Urinary bladder (tissue), 3 donors: ENCODE measurements at regions not wholly inside any gene's neighbourhood (a gene's known extent, or its start where the extent isn't known, plus 50 kb on each side); places are given as distances from the start of the nearest gene placed in this dataset.
A peak's percentile ranks its signal among the peaks of the same experiment; 100 is the strongest.

Experiments
- DNase-seq: peaks from one replicate; pipeline ENCODE4 v3.0.0-alpha.2; 2015; ENCODE audit errors: extremely low spot score
- H3K27ac ChIP-seq: one replicate; pipeline ENCODE4 v1.5.1; 2013; ENCODE audit warnings: low read depth, mild to moderate bottlenecking, moderate library complexity
- H3K36me3 ChIP-seq: one replicate; pipeline ENCODE4 v1.6.1; 2013; ENCODE audit warnings: mild to moderate bottlenecking, moderate library complexity; ENCODE audit not compliant: insufficient read depth
- H3K4me1 ChIP-seq: one replicate; pipeline ENCODE4 v1.6.1; 2013; ENCODE audit warnings: mild to moderate bottlenecking, moderate library complexity; ENCODE audit not compliant: insufficient read depth
- H3K4me3 ChIP-seq: one replicate; pipeline ENCODE4 v1.5.1; 2013; ENCODE audit warnings: low read depth, low read length
- WGBS: extraction: QIAGEN DNeasy Blood & Tissue Kit; methylation state at CpG from one replicate; pipeline ENCODE4 v1.1.7; 2013; 5-methylcytosine and 5-hydroxymethylcytosine counted together
- donor health status: healthy with polysubstance abuse.
- donor health status: healthy.

DNA sequence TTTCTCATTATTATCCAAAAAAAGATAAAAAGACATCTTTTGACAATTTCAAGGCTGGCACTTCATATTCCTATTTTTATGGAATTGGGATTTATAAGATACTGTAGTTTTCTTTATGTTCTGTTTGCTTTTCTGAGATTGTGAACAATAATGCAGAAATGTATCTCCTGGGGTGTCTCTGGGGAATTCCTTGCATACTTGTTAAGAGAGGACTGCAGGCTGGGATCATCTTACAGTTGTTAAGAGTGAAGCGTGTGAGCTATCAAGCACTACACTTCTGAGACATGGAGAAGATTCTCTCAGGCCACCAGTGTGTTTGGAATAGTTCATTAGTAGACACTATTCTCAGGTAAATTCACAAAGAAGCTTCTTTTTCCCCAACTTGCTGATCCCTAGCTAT lies 963.3 kb upstream of the GJE1 start:
- no peak for DNase-seq
- no peak overlapping the region for H3K4me3 ChIP-seq
- H3K4me1 ChIP-seq = peaks cover 1% of the 10 kb centered on the region
- 85% methylated on average over 1 of the region's 1 CpG for WGBS
- no peak overlapping the region for H3K27ac ChIP-seq
- no peaks in the 10 kb centered on the region for H3K36me3 ChIP-seq

DNA sequence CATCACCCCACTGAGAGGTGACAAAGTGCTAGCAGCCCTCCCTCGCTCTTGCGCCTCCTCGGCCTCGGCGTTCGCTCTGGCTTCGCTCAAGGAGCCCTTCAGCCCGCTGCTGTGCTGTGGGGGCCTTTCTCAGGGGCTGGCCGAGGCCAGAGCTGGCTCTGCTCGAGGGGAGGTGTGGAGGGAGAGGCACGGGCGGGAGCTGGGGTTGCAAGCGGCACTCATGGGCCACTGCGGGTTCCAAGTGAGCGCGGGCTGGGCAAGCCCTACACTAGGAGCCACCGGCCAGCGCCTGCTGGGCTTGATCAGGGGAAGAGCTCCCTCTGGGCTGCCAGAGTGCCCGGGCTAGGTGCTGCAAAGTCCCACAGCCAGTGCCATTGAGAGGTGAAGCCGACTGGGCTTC lies 964.8 kb upstream of the GJE1 start:
- Histone ChIP-seq H3K4me1 (peaks cover 1% of the 10 kb centered on the region), H3K27ac (no peak overlapping the region), H3K36me3 (no peaks in the 10 kb centered on the region), H3K4me3 (no peak overlapping the region)
- DNase-seq = no peak
- WGBS = 98% methylated on average over 20 of the region's 20 CpGs

DNA sequence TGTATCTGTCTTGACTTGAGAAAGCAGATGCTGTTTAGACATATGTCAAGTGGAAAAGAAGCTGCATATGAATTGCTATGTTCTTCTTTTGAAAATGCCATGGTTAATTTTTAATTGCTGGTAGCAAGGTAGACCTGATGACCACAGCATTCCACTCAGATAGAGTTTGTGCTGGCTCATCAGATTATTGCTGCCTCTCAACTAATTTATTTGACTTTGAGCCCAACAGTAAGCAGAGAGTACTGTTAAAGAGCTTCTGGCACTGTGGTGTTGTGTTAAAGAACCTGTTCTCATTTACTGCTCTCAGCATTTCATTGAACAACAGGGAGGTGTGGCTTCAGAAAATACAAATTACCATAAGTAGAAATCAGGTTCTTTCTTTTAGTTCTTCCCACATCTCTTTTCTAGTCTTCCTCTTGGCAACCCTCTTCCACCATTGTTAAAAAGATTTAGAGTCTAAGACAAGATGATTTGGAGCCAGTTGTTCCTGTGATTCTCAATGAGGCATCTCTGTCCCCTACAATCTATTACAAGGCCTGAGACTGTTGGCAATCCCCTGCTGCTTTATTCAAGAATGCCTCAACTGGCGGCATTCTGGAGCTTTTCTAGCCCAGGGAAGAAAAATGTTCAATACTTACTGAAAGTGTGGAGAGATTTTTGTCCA lies 967.6 kb upstream of the GJE1 start:
- no peaks in the 10 kb centered on the region for H3K36me3 ChIP-seq
- 77% methylated on average over 1 of the region's 1 CpG for WGBS
- no peak for DNase-seq
- H3K27ac ChIP-seq = no peak overlapping the region
- H3K4me3 ChIP-seq = no peak overlapping the region
- peaks cover 1% of the 10 kb centered on the region for H3K4me1 ChIP-seq

DNA sequence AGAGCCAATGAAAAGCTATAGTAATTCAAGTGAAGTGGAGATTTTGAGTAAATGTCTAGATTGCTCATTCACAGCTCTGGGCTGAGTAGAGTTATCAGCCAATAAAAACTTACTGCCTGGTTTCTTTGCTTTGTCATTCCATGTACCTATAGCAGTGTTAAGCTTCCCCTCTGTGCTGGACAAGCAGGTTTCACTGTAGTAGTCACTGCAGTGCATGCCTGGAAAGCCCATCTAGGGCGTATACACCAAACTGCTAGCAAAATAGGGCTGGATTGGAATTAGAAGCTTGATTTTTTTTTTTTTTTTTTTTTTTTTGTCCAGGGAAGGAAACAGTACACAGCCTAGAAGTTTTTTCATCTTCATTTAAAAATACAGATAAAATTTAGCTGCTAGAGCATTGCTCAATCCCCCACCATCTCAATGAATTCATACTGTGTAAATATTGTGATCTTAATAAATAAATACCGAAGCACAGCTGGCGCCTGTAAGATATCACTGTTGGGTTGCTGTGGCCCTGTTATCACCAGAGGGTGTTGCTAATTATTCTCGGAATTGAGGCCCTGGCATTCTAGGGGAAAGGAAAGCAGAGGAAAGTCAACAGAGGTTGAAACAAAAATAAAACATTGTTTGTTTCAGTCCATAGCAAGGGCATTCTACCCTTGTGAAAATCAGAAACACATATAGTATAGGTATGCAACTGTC lies 968.5 kb upstream of the GJE1 start:
- H3K4me3 ChIP-seq = no peak overlapping the region
- H3K27ac ChIP-seq = no peak overlapping the region
- 37% methylated on average over 4 of the region's 4 CpGs for WGBS
- H3K36me3 ChIP-seq = no peaks in the 10 kb centered on the region
- DNase-seq = peak; percentile 15
- H3K4me1 ChIP-seq = peaks cover 1% of the 10 kb centered on the region

DNA sequence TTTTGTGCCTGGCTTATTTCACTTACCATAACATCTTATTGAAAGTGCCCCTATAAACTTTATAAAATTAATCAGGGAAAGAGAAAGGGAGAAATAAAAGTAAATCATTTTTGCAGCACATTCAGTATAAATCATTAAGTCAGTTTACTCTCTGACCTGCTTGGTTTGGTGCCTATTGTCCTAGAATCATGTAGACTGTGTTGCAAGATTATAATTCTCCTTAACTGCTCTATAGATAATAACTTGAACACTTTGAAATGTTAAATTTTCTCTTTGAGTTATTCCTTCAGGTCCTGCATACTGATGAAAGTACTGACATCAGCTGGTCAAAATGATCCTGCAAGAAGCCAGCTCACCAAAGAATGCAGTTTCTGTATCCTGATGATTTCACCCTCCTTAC lies 969.6 kb upstream of the GJE1 start:
- no peaks in the 10 kb centered on the region for H3K36me3 ChIP-seq
- no peak for DNase-seq
- peaks cover 1% of the 10 kb centered on the region for H3K4me1 ChIP-seq
- H3K27ac ChIP-seq = no peak overlapping the region
- no peak overlapping the region for H3K4me3 ChIP-seq

DNA sequence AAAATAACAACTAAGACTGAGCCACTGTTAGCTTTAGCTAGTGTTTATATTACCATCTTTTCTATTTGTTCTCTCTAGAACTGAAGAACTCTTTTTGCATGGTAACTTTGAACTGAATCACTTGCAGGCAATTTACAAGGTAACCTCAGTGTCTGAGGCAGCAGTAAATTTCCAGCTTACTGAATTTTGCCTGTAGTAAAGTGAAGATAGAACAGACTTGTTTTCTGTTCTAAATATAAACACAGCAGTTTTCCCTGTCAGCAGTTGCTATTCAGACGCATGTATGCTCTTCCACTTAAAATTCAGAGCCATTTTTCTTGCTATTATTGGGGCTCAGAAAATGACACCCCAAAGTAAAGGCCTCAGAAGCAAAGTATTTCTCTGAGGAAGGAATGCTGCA lies 974.0 kb upstream of the GJE1 start:
- H3K27ac ChIP-seq = no peak overlapping the region
- no peaks in the 10 kb centered on the region for H3K4me1 ChIP-seq
- WGBS = 28% methylated on average over 1 of the region's 1 CpG
- H3K36me3 ChIP-seq = no peaks in the 10 kb centered on the region
- no peak for DNase-seq
- no peak overlapping the region for H3K4me3 ChIP-seq

DNA sequence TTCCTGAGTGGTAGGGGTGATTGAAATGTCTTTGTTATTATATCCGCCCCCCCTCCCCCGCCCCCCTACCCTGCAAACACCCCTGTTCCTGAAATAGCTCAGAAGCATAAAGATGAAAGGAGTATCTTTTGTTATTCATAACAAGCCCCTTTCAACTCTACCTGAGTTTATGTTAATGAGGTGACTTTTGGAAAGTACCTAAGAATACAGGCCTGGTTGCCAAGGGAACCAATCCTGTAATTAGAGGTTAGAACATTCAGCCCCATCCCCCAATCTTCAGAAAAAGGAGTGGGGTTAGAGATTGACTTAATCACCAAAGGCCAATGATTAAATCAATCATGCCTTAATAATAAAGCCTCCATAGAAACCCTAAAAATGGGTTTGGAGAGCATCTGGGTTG lies 979.2 kb upstream of the GJE1 start:
- Histone ChIP-seq H3K4me3 (no peak overlapping the region), H3K4me1 (no peaks in the 10 kb centered on the region), H3K36me3 (no peaks in the 10 kb centered on the region), H3K27ac (no peak overlapping the region)
- 79% methylated on average over 2 of the region's 2 CpGs for WGBS
- no peak for DNase-seq

DNA sequence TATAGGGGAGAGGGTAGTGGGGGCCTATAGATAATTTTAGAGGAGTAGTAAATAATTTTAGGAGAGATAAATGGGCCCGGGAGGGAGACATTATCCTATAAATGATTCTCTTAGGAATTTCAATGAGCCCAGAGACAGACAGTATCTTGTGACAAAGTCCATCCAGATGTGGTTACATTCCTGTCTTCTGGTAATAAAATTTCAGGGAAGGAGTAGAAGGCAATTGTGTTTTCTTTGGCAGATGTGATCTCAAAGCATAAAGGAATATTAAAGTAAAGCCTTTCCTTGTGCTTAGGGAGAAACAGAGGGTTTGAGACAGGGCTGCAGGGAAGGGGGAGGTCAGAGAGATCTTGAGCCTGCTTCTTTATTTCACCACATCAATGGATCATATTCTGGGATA lies 979.8 kb upstream of the GJE1 start:
- no peak overlapping the region for H3K27ac ChIP-seq
- WGBS = 20% methylated on average over 1 of the region's 1 CpG
- no peak overlapping the region for H3K4me3 ChIP-seq
- H3K4me1 ChIP-seq = no peaks in the 10 kb centered on the region
- DNase-seq = peak; percentile 4
- no peaks in the 10 kb centered on the region for H3K36me3 ChIP-seq

DNA sequence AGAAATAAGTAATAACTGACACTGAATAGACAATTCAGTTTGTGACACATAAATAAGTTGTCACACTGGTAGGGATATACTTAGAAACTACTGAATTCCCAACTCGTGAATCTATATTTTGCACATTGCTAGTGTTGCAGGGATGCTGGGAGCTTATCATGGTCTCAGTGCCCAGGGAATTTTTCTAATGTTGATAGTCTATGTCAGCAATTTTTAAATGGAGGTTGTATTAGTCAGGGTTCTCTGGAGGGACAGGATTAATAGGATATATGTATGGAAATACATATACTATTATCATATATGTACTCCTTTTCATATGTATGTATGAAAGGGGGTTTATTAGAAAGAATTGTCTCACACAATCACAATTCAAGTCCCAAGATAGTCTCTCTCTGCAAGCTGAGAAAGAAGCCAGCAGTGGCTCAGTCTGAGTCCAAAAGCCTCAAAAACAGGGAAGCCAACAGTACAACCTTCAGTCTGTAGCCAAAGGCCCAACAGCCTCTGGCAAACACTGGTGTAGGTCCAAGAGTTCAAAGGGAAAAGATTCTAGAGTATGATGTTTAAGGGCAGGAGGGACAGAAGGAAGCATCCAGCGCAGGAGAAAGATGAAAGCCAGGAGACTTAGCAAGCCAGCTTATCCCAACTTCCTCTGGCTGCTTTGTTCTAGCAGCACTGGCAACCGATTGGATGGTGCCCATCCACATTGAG lies 980.9 kb upstream of the GJE1 start:
- Histone ChIP-seq H3K4me3 (no peak overlapping the region), H3K36me3 (no peaks in the 10 kb centered on the region), H3K27ac (no peak overlapping the region), H3K4me1 (no peaks in the 10 kb centered on the region)
- 77% methylated on average over 3 of the region's 3 CpGs for WGBS
- DNase-seq = no peak

DNA sequence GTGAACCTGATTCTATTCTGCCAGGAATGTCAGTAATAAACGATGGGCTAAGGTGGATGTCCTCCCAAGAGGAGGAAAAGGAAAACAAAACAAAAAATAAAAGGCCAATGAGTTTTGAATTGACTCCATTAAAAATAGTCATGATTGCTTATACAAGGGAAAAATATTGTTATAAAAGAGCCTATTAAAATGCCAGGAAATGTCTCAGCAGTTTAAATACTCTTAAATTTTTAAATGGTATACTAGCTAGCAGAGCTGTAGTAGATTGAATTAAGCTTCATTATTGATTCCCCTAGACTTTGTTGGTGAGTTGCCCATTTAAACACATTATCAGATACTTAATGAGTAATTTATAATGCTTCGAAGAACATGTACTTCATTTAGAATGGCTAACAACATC lies 990.9 kb upstream of the GJE1 start:
- 45% methylated on average over 2 of the region's 2 CpGs for WGBS
- no peak for DNase-seq
- no peak overlapping the region for H3K27ac ChIP-seq
- H3K4me1 ChIP-seq = no peaks in the 10 kb centered on the region
- no peaks in the 10 kb centered on the region for H3K36me3 ChIP-seq
- H3K4me3 ChIP-seq = no peak overlapping the region

DNA sequence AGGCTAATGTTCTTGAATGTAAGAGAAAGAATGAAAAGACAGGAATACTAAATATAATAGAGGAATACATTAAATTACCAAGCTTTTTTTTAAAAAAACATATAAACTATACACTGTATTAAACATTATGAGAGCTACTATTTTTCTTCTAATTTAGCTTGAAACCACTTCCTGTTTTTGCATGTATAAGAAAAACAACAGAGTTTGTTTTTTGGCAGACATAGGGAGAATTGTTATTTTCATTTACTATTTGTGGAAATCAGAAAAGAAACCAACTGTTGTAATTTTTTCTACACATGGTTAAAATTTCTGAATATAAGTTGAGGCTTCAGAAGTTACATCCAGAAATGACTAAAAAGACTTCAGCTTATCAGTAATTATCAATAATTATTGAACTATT lies 991.8 kb upstream of the GJE1 start:
- Histone ChIP-seq H3K4me1 (no peaks in the 10 kb centered on the region), H3K27ac (no peak overlapping the region)
- DNase-seq = no peak

DNA sequence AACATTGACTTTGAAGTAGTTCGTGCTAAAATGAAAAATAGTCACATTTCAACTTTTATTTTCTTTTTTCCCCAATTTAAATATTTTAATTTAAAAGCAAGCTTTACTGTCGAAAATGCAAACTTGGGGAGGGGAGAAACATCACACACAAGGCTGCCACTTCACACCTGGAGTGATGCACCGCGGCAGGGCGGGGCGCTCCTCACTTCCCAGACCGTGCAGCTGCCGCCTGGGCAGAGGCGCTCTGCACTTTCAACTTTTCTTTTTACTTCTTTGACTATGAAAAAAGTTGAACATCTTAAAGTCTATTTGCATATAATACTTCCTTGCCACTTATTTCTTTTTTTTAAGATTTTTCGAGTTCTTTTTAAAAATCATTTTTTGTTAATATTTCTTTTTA lies 993.3 kb upstream of the GJE1 start:
- DNase-seq = no peak
- Histone ChIP-seq H3K36me3 (no peaks in the 10 kb centered on the region), H3K27ac (no peak overlapping the region), H3K4me3 (no peak overlapping the region), H3K4me1 (no peaks in the 10 kb centered on the region)
- WGBS = 96% methylated on average over 10 of the region's 10 CpGs

More for the DNA sequence above, 991.8 kb upstream of the GJE1 start:
- no peaks in the 10 kb centered on the region for H3K36me3 ChIP-seq
- no peak overlapping the region for H3K4me3 ChIP-seq

DNA sequence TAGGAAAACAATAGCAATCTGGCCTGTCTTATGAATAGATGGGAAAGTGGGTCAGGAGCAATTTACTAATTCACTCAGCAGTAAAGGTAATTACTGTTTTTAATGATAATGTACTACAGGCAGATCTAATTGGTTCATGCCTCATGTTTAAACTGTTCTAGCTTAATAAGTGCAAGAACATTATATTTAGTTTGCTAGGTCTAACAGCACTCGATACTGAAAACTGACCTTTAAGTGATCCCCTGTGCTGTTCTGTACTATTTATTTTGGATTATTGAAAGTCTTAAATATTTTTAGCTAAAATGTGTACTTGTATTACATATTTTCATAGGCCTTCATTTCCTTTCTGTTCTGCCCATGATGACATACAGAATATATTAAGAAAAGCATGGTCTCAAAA lies 998.0 kb upstream of the GJE1 start:
- H3K36me3 ChIP-seq = no peaks in the 10 kb centered on the region
- H3K4me1 ChIP-seq = no peaks in the 10 kb centered on the region
- H3K27ac ChIP-seq = no peak overlapping the region
- WGBS = 84% methylated on average over 1 of the region's 1 CpG
- H3K4me3 ChIP-seq = no peak overlapping the region
- no peak for DNase-seq

DNA sequence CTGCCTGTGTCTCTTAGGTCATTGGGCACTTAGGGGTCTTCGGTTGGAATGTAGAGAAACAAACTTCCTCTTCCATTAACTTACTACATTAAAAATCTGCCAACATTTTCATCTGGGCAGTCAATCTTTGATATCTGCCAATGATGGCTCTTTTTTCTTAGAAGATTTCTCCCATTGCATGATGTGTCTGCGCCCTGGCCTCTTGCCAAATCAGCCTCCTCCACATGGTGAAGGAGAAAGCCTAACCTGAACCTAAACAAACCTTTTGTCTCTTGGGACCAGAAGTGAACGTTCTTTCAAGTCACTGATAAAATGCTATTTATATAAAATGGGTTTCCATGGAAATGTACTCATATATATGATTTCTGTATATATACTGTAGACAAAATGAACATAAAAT lies 998.9 kb upstream of the GJE1 start:
- Histone ChIP-seq H3K27ac (no peak overlapping the region), H3K36me3 (no peaks in the 10 kb centered on the region), H3K4me3 (no peak overlapping the region), H3K4me1 (no peaks in the 10 kb centered on the region)
- DNase-seq = no peak
- 79% methylated on average over 3 of the region's 3 CpGs for WGBS
